Kidney tubule cell (primary cell): ENCODE measurements at regions not wholly inside any gene's neighbourhood (a gene's known extent, or its start where the extent isn't known, plus 50 kb on each side); places are given as distances from the start of the nearest gene placed in this dataset.

Source experiments
- DNase-seq: peaks from one replicate; pipeline ENCODE4 v3.0.0-alpha.2; 2018; ENCODE audit warnings: low spot score

GRCh38 chr2:134122610-134123009 is 131.3 kb upstream of the MGAT5 start:
- peak; percentile 38 for DNase-seq

- DNase-seq, result peak; percentile 13
Measured at GRCh38 chr2:134123332-134123731, 130.5 kb upstream of the MGAT5 start.

GRCh38 chr2:134124047-134124753 is 129.7 kb upstream of the MGAT5 start:
- DNase-seq, result no peak

- peak; percentile 61 for DNase-seq
Measured at GRCh38 chr2:134127496-134127895, 126.4 kb upstream of the MGAT5 start.

- DNase-seq, result no peak
Measured at GRCh38 chr2:134128746-134129145, 125.1 kb upstream of the MGAT5 start.

GRCh38 chr2:134129900-134130537 is 123.9 kb upstream of the MGAT5 start:
- no peak for DNase-seq

GRCh38 chr2:134131681-134132489 is 122.0 kb upstream of the MGAT5 start:
- no peak for DNase-seq

GRCh38 chr2:134132490-134132857 is 121.4 kb upstream of the MGAT5 start:
- no peak for DNase-seq

GRCh38 chr2:134133622-134134312 is 120.1 kb upstream of the MGAT5 start:
- DNase-seq, result no peak

GRCh38 chr2:134134313-134134706 is 119.6 kb upstream of the MGAT5 start:
- no peak for DNase-seq

- DNase-seq, result no peak
Measured at GRCh38 chr2:134134827-134135226, 119.0 kb upstream of the MGAT5 start.

GRCh38 chr2:134135793-134136192 is 118.1 kb upstream of the MGAT5 start:
- peak; percentile 25 for DNase-seq

- no peak for DNase-seq
Measured at GRCh38 chr2:134136731-134137130, 117.1 kb upstream of the MGAT5 start.

- DNase-seq, result peak; percentile 94
Measured at GRCh38 chr2:134137182-134137611, 116.7 kb upstream of the MGAT5 start.

GRCh38 chr2:134138115-134138514 is 115.8 kb upstream of the MGAT5 start:
- no peak for DNase-seq

GRCh38 chr2:134139611-134140010 is 114.3 kb upstream of the MGAT5 start:
- DNase-seq, result no peak

- peak; percentile 63 for DNase-seq
Measured at GRCh38 chr2:134140251-134140661, 113.6 kb upstream of the MGAT5 start.

GRCh38 chr2:134141598-134142340 is 112.1 kb upstream of the MGAT5 start:
- DNase-seq, result peak; percentile 40

- peak; percentile 95 for DNase-seq
Measured at GRCh38 chr2:134142341-134142738, 111.5 kb upstream of the MGAT5 start.

GRCh38 chr2:134142903-134143302 is 111.0 kb upstream of the MGAT5 start:
- peak; percentile 85 for DNase-seq

GRCh38 chr2:134143568-134143967 is 110.3 kb upstream of the MGAT5 start:
- peak; percentile 49 for DNase-seq
